ACC112 (cell line): ENCODE measurements at regions not wholly inside any gene's neighbourhood (a gene's known extent, or its start where the extent isn't known, plus 50 kb on each side); places are given as distances from the start of the nearest gene placed in this dataset.
"Not testable (repeated sequence)": the region's sequence is repeated elsewhere in the genome, so short reads cannot be mapped to it uniquely, and the experiment has no call there.

Source experiments
- H2AFZ ChIP-seq: fragments of 200-600 bp; sonication (generic); one replicate; pipeline ENCODE4 v1.6.0; 2017; ENCODE audit warnings: antibody characterized with exemption, low read length; ENCODE audit not compliant: unreplicated experiment
- H3K27ac ChIP-seq: fragments of 200-600 bp; sonication (generic); 2 replicates; pipeline ENCODE4 v1.5.1; 2014; ENCODE audit warnings: low read depth, mild to moderate bottlenecking, antibody characterized with exemption, low read length, moderate library complexity
- H3K27me3 ChIP-seq: fragments of 200-600 bp; sonication (generic); 2 replicates; pipeline ENCODE4 v1.6.1; 2014; ENCODE audit warnings: mild to moderate bottlenecking, antibody characterized with exemption, low read length, moderate library complexity, mixed read lengths; ENCODE audit not compliant: insufficient read depth
- H3K36me3 ChIP-seq: fragments of 200-600 bp; sonication (generic); 2 replicates; pipeline ENCODE4 v1.6.1; 2016; ENCODE audit warnings: mild to moderate bottlenecking, antibody characterized with exemption, low read length, moderate library complexity, mixed read lengths; ENCODE audit not compliant: insufficient read depth
- H3K4me1 ChIP-seq: fragments of 200-600 bp; sonication (generic); one replicate; pipeline ENCODE4 v1.6.1; 2016; ENCODE audit warnings: low read length, mixed read lengths; ENCODE audit not compliant: insufficient read depth, unreplicated experiment, control insufficient read depth
- H3K4me3 ChIP-seq: fragments of 200-600 bp; sonication (generic); 2 replicates; pipeline ENCODE4 v1.5.1; 2014; ENCODE audit warnings: mild to moderate bottlenecking, low read depth, low read length
- H3K79me2 ChIP-seq: fragments of 200-600 bp; sonication (generic); one replicate; pipeline ENCODE4 v1.6.0; 2016; ENCODE audit warnings: low read length; ENCODE audit not compliant: control insufficient read depth, unreplicated experiment, insufficient read depth

DNA sequence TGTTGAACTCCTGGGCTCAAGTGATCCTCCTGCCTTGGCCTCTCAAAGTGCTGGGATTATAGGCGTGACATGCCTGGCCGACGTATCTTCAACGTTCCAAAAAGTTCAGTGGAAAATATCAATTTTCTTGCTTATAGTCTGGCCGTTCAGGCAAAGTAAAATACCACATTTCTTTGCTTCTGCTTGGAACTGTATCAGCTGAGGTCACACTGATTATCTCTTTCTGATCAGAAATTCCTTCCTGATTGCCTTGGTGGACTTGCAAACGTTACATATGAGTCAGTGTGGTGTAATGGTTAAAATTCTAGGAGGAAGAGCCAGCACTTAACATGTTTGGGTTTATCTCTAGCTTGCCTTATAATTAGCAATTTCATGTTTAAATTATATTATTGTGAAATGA lies 189.5 kb upstream of the VKORC1L1 start:
- not testable (repeated sequence) for H3K36me3 ChIP-seq, H3K27me3 ChIP-seq, H3K4me3 ChIP-seq, H3K79me2 ChIP-seq, H3K4me1 ChIP-seq, H2AFZ ChIP-seq, H3K27ac ChIP-seq

DNA sequence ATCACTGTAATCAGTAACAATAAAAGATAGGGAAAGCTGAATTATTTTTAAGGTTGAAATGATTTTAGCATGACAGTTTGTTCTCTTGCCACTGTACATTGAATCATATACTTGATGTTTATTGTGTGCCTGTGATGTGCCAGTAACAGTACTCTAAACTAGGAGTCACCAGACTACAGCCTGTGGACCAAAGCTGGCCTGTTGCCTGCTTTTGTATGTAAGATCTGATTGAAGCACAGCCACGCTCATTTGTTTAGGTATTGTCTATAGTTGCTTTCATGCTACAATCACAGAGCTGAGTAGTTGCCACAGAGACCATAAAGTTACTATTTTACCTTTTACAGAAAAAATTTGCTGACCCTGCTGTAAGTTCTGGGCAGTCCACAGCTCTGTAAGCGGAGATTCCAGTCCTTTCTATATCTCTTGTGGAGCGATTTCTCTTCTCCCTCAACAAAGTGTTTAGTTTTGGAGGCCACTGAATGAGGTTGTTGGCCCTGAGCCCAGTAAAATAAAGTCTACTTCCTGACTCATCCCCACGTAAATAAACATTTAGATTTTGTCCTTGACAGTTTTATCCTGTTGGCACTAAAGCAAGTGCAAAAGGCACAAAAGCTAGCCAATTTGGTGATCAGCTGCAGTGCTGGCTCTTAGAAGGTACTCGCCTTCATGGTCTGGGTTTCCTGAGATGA lies 173.7 kb upstream of the VKORC1L1 start:
- not testable (repeated sequence) for H2AFZ ChIP-seq, H3K27ac ChIP-seq, H3K4me3 ChIP-seq, H3K36me3 ChIP-seq, H3K27me3 ChIP-seq, H3K79me2 ChIP-seq
- H3K4me1 ChIP-seq = peaks cover 10% of the 10 kb centered on the region

DNA sequence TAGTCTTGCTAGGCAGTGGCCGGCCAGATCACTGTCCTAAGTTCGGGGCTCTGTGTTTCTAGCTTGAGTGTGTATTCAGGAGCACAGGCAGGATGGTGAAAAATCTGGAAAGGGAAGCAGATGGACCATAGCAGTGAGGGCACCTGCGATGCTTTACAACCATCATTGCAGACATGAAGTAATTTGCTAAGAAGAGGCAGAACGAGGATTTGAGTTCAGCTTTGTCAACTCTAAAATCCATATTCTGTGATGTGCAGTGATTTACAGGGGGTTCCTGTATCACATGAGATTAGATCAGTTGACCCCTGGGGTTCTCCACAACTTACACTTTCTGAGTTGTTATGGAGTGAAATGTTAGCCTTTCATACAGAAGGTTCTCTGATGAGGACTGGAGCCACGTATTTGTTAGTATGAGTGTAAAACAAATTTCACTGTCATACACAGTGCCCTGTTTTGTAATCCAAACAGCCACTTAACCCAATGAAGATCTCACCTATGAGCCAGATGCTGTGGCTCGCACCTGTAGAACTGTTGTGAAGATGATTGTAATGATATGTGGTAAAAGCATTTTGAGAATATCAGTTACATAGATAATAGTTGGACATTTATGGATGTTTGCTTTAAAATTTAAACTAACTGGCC lies 173.0 kb upstream of the VKORC1L1 start:
- not testable (repeated sequence) for H3K27ac ChIP-seq, H3K36me3 ChIP-seq, H3K79me2 ChIP-seq, H3K27me3 ChIP-seq, H2AFZ ChIP-seq, H3K4me3 ChIP-seq
- peaks cover 10% of the 10 kb centered on the region for H3K4me1 ChIP-seq

DNA sequence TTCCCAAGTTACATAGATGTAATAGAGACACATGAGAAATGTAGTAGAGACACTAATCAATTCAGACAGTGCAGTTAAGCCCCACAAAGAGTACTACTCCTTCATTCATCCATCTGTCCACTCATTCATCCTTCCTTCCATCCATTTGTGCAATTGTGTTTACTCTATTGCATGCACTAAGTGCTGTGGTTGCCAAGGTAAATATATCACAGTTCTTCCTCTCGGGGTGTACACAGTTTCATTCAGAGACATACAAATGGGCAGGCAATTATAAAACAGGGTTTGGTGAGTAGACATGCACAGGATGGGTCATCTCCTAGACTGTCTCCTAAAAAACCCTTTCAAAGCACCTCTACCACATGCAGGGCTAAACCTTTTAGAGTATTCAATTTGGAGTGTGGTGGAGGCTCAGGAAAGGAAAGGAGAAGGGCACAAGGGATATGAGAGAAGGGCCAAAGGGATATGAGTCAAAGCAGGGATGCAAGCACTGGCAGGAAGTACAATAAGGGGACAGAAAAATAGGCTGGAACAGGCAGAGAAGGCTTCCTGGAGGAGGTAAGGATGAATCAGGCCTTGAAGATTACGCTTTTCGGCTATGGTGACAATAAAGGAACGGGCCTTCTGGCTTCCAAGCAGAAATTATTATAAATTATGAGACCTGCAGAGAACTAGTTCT lies 153.6 kb upstream of the VKORC1L1 start:
- H3K27ac ChIP-seq, H3K4me1 ChIP-seq, H3K36me3 ChIP-seq, H3K79me2 ChIP-seq, H2AFZ ChIP-seq, H3K4me3 ChIP-seq, H3K27me3 ChIP-seq: not testable (repeated sequence)

DNA sequence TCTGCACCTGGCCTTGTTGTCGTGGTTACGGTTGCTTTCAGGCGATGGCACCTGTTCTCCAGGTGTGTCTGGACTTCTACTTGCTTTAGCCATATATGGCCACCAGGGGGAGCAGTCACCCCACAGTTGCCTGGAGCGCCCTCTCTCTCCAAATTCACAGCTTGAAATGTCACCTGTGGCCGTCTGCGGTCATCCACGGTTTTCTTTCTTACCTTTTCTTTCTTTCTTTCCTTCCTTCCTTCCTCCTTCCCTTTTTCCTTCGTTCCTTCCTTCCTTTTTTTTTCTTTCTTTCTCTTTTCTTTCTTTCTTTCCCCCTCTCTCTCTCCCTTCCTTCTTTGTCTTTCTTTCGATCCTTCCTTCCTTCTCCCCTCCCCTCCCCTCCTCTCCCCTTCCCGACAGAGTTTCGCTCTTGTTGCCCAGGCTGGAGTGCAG lies 150.5 kb upstream of the VKORC1L1 start:
- Histone ChIP-seq H3K79me2 (no peaks in the 10 kb centered on the region), H3K27ac (no peak overlapping the region), H2AFZ (no peak overlapping the region), H3K27me3 (no peaks in the 10 kb centered on the region), H3K4me1 (no peaks in the 10 kb centered on the region), H3K4me3 (no peak overlapping the region), H3K36me3 (no peaks in the 10 kb centered on the region)

DNA sequence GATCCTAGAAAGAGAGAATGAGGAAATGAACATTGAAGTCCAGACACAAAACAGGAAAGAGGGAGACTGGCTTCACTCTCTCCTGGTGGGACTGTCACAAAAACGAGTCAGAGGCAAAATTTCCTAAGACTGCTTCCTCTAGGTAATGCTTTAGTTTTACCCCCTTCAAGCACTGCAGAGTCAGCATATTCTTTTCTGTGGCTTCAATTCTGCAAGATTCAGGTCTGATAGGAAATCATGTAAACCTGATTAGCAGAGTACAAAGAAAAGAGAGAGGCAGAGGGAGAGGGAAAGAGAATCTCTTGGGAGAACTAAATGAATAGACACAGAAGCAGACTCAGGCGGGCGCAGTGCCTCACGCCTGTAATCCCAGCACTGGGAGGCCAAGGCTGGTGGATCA lies 145.7 kb upstream of the VKORC1L1 start:
- not testable (repeated sequence) for H3K36me3 ChIP-seq, H3K4me1 ChIP-seq, H3K79me2 ChIP-seq, H2AFZ ChIP-seq, H3K27ac ChIP-seq, H3K4me3 ChIP-seq, H3K27me3 ChIP-seq

DNA sequence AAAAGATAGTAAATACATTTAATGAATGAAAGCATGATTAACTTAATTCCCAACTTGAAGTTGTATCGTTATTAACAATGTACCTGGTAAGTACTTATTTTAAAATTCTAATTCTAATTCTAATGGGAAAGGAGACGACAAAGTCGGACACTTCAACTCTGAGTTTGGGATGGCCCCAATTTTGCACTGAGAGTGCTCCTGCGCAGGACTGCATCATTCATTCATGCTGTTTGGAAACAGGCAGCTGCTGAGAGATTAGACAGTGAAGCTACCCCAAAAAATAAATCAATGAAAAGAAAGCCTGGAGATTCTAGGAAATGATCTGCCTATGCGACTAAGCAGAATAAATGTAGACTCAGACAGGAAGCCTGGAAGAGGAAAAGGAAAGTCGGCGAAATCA lies 141.7 kb upstream of the VKORC1L1 start:
- Histone ChIP-seq H2AFZ (no peak overlapping the region), H3K27ac (no peak overlapping the region), H3K4me3 (no peak overlapping the region)

DNA sequence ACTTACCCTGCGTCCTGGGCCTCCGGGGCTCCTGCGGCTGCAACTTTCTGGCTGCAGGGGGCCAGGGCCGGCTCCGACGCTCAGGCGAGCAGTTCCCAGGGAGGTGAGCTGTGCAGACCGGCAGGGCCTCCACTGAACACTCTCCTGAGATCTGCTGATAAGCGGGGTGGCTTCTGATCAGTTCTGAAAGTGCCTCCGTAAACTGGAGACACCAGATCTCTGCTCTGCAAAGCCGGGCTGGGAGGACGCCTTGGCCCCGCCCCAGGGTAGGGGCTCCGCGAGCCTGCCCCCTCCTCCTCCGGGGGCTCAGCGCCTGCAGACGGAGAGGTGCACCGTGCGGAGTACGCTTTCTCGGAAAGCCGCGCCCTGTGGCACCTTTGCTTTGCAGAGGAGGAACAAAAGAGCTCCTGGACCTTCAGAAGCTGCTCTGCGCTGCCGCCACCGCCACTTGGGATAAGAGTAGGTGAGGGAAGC lies 141.3 kb upstream of the VKORC1L1 start:
- Histone ChIP-seq H3K36me3 (no peaks in the 10 kb centered on the region), H3K4me3 (peak overlapping the region; percentile 55), H2AFZ (no peak overlapping the region)

More for the DNA sequence above, 141.7 kb upstream of the VKORC1L1 start:
- Histone ChIP-seq H3K36me3 (no peaks in the 10 kb centered on the region), H3K79me2 (no peaks in the 10 kb centered on the region), H3K27me3 (no peaks in the 10 kb centered on the region), H3K4me1 (no peaks in the 10 kb centered on the region)

DNA sequence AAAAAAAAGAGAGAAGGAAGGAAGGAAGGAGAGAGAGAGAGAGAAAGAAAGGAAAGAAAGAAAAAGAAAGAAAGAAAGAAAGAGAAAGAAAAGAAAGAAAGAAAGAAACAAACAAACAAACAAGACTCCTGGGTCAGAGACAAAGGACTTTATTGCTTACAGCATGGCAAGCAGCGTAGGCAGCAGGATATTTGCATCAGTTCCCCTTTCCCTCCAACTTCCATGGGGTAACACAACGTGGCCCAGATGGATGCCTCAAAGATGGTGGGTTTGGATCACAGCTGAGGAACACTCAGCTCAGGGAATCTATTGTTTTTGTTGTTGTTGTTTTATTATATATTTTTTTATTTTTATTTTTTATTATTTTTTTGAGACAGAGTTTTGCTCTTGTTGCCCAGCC lies 128.5 kb upstream of the VKORC1L1 start:
- Histone ChIP-seq H3K4me1 (peaks cover 9% of the 10 kb centered on the region), H2AFZ (no peak overlapping the region), H3K4me3 (no peak overlapping the region), H3K79me2 (no peaks in the 10 kb centered on the region), H3K27ac (no peak overlapping the region), H3K27me3 (no peaks in the 10 kb centered on the region), H3K36me3 (no peaks in the 10 kb centered on the region)

More for the DNA sequence above, 141.3 kb upstream of the VKORC1L1 start:
- Histone ChIP-seq H3K27ac (no peak overlapping the region), H3K27me3 (no peaks in the 10 kb centered on the region), H3K4me1 (no peaks in the 10 kb centered on the region), H3K79me2 (no peaks in the 10 kb centered on the region)

DNA sequence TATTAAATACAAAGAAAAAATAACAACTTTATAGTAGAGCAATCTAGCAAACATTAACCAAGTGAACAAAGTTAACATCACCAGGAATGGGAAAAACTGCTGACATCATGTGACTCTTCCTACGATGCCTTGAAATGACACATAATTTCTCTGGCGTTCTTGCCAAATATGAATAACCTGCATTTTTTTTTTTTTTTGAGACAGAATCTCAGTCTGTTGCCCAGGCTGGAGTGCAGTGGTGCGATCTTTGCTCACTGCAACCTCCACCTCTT lies 126.5 kb upstream of the VKORC1L1 start:
- Histone ChIP-seq H3K4me3 (no peak overlapping the region), H3K79me2 (peaks cover 13% of the 10 kb centered on the region), H3K4me1 (peaks cover 17% of the 10 kb centered on the region), H3K36me3 (no peaks in the 10 kb centered on the region), H3K27ac (peak overlapping the region; percentile 58; the same call in 1 of the 2 replicates), H2AFZ (no peak overlapping the region), H3K27me3 (no peaks in the 10 kb centered on the region)

DNA sequence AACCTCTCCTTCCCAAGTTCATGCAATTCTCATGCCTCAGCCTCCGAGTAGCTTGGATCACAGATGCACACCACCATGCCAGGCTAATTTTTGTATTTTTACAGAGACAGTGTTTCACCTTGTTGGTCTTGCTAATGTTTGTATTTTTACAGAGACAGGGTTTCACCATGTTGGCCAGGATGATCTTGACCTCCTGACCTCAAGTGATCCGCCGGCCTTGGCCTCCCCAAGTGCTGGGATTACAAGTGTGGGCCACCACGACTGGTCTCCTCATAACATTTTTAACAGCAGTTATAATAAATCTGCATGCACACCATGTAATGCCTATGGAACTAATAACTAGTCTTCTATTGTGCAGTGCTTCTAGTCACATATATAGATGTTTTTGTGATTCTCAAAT lies 123.8 kb upstream of the VKORC1L1 start:
- Histone ChIP-seq H3K4me1 (peaks cover 20% of the 10 kb centered on the region), H3K4me3 (no peak overlapping the region), H3K79me2 (peaks cover 32% of the 10 kb centered on the region), H3K36me3 (peaks cover 4% of the 10 kb centered on the region; the same call in 1 of the 2 replicates), H3K27ac (no peak overlapping the region), H3K27me3 (no peaks in the 10 kb centered on the region), H2AFZ (no peak overlapping the region)
